Muscle of arm (tissue), 1 donor: ENCODE measurements at regions not wholly inside any gene's neighbourhood (a gene's known extent, or its start where the extent isn't known, plus 50 kb on each side); places are given as distances from the start of the nearest gene placed in this dataset.

Experiments
- DNase-seq: peaks from one replicate; pipeline ENCODE4 v3.0.0-alpha.2; 2013

DNA sequence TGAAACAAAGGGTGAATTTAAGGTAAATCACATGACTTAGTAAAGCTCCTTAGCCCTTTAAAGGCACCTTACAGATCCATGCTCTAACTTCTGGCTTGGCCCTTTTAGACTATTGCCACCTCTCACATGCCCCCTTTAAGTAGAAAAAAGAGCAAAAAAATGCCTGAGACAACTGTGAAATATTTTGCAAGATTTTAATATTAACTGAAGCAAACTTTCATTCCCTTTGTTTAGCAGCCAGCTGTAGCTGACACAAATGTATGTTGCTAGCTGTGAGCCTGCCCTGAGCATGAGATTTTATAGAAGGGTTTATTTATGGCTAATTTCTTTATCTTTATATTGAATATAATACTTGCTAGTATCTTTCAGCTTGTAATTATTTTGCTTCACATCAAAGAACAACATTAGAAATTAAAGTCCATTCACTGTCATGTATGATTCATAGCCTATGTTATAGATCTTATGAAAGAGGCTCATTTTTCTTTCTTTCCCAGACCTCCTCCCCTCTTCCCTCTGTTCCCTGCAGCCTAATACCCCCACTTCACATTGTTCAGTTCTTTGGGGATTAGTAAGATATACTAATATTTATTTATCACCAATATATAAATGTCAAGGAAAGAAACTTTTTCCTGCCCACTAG lies 637.2 kb upstream of the ZEB2 start:
- no peak for DNase-seq

DNA sequence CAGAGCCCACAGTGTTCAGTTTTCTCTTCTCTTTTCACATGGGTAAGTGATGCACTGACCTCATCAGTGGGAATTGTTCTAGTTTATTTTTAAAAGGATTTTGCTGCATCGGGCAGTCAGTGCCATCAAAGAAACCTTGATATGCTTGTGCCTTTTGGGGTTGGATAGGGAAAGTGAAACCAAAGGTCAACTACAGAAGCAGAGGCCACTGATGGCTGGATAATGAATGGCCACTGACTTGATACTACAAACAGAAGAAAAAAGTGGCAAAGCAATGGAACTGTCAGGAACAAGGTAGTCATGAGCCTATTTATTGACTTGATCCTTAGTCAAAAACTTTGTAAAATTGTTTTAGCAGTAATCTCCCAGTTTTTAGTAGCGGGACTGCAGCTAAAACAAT lies 636.3 kb upstream of the ZEB2 start:
- no peak for DNase-seq

DNA sequence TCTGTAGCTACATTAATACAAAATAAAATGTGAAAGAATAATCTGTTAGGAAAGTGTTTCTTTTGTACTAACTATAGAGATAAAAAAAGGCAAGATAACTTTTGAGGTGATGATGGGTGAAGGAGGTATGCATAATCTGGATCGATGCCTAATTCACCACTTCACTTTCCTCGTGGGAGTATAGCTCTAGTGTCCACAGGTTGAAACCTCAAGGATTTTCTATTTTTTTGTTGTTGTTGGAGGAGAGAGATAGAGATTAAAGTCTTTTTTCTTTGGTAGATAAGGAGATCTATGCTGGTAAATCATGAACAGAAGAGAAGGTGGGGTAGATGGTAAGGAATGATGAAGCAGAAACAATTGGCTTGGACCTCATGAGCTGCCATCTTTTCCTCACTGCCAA lies 635.3 kb upstream of the ZEB2 start:
- DNase-seq = no peak

DNA sequence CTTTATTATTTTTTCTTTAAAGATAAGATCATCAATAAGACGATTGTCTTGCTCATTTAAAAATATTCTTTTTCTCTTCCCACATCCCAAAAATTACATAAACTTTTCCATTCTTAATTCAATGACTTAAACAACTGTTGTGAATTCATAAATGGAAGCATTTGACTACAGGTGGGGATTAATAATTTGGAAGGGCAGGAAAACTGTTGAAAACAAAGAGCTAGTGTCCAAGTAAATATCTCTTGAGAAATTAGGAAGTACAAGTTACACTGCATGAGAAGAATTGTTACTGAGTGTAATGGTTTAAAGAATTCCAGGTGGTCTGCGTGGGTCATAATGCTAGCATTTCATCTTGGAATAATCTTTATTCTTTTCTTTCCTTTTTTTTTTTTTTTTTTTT lies 634.8 kb upstream of the ZEB2 start:
- no peak for DNase-seq

DNA sequence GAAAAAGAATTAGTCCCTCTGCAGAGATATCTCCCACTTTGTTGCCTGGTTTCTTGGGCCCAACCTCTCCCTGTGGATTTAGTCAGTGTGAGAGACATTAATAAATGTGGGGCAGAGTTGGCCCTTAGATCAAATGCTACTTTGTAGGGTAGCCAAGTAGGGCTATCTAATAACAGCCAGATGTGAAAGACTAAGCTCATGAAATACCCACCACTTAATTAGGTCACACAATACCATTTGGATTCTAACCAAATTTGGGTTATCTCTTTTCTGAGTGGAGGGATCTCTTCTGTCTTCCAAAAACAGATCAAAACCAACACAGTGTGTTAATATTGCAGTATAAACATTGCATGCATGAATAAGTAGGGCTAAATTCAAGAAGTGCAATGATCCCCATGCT lies 626.8 kb upstream of the ZEB2 start:
- DNase-seq = no peak

DNA sequence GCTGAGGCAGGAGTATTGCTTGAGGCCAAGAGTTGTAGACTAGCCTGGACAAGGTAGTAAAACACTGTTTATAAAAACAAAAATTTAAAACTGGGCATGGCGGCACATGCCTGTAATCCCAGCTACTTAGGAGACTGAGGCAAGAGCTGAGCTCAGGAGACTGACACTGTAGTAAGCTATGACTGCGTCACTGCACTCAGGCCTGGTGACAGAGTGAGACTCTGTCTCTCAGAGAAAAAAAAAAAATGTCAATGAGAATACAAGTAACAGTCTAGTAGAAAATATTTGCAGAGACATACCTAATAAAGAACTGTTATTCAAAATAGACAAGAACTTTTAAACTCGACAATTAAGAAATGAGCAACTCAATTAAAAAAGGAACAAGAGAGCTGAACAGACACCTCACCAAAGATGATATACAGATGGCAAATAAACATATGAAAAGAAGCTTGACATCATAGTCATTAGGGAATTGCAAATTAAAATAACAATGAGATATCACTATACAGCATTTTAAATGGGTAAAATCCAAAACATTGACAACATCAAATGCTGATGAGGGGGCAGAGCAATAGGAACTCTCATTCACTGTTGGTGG lies 624.3 kb upstream of the ZEB2 start:
- no peak for DNase-seq

DNA sequence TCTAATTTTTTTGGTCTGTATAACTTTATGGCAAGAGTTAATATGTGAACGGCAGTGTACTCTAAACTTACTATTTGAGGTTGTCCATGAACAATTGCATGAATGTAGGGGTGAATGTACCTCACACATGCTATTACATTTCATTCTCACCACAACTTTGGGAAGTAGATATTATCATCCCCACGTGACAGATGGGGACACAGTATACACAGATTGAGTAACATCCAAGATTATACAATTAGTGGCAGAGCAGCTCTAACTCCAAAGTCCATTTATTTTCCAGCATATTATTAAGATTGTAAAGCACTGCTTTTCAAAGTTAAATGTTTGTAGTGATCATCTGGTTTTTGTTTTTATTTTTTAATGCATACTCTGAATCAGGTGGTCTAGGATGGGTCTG lies 622.1 kb upstream of the ZEB2 start:
- no peak for DNase-seq

DNA sequence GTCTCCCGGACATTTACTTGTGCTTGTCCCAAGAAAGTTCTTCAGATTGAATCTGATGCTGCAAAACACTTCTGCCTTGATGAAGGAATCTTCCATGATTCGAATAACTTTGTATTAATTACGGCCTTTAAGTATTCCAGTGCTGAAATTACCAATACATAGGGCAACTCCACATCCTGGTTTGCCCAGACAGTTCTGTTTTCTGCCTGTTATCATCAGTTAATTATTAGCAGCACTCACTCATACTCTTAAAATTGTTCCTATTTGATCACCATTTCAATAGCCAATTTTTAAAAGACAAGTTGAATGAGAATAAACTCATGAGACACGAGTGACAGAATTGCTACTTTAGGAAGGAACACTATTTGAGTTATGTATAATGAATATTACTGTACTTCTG lies 620.7 kb upstream of the ZEB2 start:
- DNase-seq = no peak

DNA sequence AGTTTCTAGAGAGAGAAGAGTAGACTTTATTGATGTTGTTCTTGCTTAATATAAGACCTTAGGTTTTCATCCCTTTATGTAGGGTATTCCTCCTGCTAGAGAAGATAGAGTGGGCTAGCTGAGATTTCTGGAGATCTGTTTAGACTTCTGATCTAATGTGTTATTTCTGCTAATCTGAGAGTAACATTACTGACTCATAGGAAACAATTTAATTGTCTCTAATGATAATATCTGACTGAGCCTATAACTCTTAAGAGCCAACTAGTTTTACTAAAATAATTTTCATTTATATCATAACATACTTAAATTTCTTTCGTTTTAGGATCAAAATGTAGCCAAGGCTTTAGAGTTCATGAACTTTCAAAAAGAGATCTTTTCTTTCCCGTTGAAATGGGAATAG lies 618.7 kb upstream of the ZEB2 start:
- no peak for DNase-seq

DNA sequence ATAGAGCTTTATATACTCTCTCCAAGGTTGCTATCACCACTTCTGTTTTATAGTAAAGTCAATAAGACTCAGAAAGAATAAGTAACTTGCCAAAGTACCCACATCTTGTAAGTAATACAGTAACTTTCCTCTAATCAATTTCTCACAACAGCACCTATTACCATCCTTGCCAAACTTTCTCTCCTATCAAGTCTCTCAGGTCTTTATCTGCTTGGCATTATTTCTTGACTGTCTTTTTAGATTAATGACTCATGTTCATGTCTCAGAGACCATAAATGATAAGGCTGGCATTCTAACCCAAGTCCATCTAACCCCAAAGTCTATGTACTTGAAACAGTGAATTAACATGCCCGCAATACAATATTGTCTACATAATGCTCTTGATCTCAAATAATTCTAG lies 618.0 kb upstream of the ZEB2 start:
- DNase-seq = no peak

DNA sequence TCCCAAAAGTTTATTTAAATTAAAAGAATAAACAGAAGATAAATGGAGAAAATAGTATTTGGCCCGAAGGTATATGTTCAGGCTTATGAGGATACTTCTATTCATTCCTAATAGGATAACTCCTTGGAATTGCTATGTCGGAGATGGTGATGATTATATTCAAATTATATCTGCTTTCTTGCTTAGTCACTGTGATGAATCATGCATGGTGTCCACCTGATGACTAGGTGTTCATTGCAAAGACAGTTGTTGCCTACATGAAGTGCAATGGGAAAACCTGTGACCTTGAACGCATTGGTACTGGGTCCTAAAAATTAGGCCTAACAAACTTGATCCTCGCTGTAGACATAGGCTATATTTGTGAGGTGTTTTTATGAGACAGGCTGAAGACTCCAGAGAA lies 617.3 kb upstream of the ZEB2 start:
- no peak for DNase-seq

DNA sequence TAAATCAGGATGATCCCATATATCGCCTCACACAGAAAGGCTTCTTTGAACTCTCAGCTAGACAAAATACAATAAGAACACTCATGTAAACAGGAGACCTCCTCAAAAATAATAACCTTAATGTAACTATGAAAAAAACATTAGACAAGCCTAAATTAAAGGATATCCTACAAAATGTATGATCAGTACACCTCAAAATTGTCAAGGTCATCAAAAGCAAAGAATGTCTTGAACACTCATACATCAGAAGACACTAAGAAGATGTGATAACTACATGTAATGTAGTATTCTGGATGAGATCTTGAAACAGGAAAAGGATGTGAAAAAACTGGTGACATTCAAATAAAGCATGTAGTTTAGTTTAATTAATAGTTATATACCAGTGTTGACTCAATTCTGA lies 616.8 kb upstream of the ZEB2 start:
- DNase-seq = no peak

DNA sequence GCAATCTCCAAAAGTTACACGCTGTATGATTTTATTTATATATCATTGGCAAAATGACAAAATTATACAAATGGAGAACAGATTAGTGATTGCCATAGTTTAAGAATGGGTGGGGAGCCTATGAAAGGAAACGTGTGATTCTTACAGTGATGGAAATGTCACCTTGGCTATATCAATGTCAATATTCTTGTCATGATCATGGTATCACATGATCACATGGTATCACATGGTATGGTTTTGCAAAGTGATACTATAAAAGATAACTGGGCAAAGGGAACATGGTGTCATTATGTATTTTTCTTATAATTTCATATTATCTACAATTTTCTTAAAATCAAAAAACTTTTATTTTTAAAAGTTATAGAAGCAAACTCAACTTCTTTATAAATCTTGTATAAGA lies 606.2 kb upstream of the ZEB2 start:
- DNase-seq = no peak

DNA sequence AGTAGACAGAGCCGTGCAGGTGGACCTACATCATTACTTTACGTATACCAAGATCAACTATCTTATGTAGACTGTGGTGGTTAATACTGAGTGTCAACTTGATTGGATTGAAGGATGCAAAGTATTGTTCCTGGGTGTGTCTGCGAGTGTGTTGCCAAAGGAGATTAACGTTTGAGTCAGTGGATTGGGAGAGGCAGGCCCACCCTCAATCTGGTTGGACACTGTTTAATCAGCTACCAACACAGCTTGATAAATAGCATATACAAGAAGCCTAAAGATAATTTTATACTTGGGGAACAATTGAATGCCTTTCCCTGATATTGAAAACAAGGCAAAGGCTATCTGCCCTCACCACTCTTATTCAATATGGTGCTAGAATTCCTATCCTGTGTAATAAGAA lies 604.2 kb upstream of the ZEB2 start:
- no peak for DNase-seq

DNA sequence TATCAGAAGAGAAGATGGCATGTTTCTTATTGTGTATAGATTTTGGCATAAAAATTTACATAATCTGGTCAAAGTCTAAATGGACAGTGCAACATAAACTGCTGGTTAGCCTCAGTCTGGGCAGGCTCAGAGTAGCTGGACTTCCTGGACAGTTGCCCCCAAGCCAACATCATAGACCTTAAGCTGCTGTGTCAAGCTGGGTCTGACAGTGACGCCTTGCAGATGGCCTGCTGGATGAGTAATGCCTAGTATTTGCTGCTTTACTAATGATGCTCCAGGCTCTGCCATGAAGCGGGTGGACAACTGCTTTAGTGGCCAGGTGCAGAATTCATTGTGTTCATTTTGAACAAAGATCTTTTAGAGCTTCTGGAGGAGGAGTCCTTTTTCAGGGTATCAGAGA lies 603.7 kb upstream of the ZEB2 start:
- no peak for DNase-seq

DNA sequence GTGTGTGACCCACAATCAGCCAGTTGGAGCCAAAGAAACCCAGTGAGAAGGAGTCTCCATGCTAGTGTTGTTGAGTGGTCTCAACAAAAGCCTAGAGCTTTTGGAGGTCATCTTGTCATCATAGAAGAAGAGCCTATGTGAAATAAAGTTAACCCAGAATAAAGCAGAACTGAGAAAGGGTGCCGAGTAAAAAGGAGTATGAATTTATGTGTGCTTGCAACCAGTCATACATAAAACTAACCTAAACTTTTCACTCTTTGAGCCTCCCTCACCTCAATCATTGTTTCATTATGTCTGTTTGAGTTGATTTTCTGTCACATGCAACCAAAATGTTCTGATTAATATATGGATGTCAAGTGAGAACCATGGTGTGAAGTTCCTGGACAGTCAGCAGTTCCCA lies 599.3 kb upstream of the ZEB2 start:
- DNase-seq = no peak

DNA sequence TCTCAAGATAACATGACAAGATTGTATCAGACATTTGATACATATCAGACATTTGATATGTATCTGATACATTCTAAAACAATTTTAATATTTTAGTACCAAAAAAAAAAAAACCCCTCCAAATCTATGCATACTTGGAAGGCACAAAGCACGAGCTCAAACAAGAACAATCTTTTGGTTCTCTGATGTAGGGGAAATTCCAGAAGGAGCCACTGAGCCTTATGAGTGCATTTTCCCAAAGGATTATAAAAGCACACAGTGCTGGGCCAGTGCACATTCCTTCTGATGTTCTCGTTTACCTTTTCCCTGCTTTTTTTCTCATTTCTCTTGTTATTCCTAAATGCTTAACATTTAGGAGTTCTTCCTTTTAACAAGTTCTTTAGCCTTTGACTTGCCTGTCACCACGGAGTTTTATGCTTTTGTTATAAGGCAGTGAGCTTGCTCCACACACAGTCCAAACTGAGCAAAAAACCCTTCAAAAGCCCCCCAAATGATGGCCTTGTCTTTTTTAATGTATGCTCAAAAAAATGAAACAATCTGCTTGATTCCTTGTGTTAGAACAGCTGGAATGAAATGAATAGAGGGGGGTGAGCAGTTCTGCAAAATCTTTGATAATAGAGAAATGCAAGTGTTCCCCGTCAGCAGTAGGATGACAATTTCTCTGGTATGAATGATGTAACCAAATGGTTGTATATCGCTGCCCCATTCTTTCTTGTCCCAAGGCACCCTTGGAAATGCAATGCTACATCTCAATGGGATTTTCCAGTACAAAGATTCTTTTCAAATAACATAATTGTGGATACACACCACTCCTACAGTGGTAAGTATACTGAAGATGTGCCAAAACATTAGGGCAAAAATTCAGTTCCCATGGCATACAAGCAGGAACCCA lies 597.2 kb upstream of the ZEB2 start:
- no peak for DNase-seq

DNA sequence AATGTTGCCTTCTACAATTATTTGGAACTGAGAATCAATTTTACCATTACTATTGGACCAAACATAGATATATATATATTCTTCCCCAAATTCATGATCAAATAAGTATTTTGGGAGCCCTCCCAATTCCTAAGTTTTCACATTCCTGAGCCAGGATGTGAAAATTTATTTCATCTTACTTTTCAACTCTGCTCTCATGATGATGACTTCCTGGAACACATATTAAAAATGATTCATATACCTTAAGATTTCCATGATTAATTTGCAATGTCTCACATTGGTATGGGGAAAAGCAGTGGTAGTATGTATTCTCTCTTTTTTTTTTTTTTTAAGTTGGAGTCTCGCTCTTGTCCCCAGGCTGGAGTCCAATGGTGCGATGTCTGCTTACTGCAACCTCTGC lies 596.1 kb upstream of the ZEB2 start:
- DNase-seq = no peak

DNA sequence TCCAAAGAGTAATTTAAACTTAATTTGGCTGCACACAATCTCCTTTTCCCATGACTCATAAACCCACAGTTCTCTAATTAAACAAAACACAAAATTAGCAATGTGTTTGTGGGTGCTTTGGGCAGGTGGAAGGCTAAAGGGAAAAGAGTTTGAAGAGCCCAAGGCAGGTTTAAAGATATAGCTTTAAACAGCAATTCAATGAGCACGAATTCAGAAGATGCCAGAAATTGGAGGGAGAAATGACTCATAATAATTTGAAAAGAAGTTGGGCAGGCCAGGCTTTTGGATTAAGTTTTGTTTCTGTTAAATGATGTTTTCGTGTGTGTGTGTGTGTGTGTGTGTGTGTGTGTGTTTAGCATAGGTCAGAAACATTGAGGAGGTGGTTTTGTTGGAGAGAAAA lies 594.8 kb upstream of the ZEB2 start:
- DNase-seq = no peak

DNA sequence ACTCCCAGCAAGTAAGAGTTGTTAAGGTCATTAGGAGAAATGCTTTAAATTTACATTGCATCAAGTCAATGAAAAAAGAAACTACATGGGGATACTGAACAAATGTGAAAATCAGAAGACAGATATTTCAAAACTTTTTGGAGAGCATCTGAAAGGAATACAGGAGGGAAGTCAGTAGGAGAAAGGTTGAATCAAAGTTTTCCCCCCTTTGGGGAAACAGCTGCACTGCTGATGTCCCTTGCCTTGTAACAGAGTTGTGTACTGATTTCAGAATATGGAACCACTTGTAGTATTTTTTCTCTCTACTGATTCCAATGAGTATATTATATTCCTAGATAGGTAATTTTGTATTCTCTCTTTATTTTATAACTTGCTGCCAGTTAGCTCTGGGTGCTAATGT lies 592.5 kb upstream of the ZEB2 start:
- DNase-seq = no peak

DNA sequence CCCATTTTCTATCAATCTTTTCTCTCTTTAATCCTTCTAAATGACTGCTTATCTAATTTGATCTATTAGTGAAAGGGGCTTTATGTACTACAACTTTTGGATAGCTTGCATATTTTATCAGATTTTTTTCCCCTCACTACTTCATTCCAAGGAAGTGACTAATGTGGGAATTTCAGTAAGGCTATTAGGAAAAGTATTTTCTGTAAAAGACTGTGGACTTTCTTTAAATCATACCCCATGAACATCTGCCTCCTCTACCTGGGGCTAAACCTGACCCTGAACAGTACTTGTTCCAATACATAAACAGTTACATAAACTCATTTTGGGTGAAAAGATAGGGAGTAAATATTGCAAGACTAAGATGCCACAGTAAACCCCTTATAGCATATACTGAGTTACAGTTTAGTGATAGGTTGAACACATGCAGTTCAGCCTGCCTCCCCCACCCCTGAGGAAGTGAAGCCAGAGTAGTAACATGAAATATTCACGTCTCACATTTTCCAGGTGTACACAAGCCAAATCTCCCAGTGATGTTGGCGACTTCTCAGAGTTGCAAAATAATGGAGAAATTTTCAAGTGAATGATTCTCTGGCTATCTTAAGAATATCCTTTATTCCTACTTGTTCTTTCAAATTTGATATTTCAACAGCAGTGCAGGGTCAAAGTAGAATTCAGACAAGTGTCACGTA lies 590.9 kb upstream of the ZEB2 start:
- no peak for DNase-seq

DNA sequence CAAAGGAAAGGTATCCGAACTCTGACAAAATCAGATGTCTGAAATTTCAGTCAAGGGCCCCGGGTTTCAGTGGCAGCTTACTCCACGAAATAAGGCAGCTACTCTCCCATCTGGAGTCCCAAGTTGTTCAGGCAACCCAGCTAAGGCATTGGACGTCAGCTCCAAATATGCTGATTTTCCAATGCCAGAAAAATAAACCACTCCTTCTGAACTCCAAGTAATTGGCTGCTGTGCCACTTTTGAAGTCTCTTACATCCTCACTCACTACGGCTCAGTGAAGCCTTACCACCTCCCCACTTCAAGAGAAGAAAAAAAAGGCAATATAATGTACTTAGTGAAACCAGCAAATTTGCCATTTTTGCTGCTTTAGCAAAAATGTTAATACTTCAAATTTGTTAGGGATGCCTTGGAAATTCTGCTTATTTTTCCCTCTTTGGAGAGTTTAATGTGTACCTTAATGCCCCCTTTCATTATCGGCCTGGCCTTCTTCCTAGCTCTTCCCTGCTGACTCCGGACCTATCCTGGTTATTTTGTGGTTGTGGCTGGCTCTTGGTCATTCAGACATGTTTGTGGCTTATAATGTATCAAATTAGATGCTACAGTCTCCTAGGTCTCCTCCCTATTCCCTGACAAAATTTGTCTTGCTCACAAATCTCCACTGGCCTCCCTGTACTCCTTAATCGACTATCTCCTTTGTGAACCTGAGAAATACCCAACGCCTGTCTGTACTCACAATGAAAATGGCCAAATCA lies 589.2 kb upstream of the ZEB2 start:
- DNase-seq = no peak
